ENCODE measurements at regions not wholly inside any gene's neighbourhood (a gene's known extent, or its start where the extent isn't known, plus 50 kb on each side); places are given as distances from the start of the nearest gene placed in this dataset.

DNA sequence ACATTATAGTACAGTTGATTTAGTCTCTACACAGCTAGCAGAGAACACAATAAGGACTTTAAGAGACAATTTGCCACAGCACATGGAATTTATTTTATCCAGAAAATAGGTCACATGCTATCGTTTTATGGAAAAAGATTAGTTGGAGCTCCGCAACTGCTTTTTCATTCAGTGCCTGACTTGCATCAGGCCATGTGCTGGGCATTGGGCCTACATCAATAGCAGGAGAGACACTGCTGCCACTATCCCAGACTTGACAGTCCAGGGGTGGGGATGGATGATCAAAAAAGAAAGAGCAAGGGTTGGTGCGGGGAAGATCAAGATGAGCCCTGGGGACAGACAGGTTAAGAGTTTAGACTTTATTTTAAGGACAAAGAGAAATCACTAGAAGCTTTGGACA is 75.2 kb upstream of the C3orf80 start:
- no peaks in the 10 kb centered on the region for H3K27me3 ChIP-seq (ENCODE audit: control insufficient read depth in 1 of 2, insufficient read depth in 2 of 2, low read length in 2 of 2)
- in situ Hi-C loops (cut with HindIII; ENCODE audit: extremely low pct_ligation_motif_present, low pct_unique_long_range_greater_than_20kb) (no loop called here), intact Hi-C loops (cut with micrococcal nuclease; ENCODE audit: unreplicated experiment) (no loop called here)
- TF ChIP-seq CHCHD3 (CRISPR knock-in tag; IDR thresholded peaks at IDR 0.05), result no peak
- no peak for TF ChIP-seq ZMYM3 (CRISPR knock-in tag; IDR thresholded peaks at IDR 0.05)
- TF ChIP-seq, protein P1, sequence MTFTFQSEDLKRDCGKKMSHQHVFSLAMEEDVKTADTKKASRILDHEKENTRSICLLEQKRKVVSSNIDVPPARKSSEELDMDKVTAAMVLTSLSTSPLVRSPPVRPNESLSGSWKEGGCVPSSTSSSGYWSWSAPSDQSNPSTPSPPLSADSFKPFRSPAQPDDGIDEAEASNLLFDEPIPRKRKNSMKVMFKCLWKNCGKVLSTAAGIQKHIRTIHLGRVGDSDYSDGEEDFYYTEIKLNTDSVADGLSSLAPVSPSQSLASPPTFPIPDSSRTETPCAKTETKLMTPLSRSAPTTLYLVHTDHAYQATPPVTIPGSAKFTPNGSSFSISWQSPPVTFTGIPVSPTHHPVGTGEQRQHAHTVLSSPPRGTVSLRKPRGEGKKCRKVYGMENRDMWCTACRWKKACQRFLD (CRISPR knock-in tag; IDR thresholded peaks at IDR 0.05; ENCODE audit: borderline replicate concordance), result no peak
- TF ChIP-seq ZNF33A (CRISPR knock-in tag; IDR thresholded peaks at IDR 0.05; ENCODE audit: borderline replicate concordance), result no peak
- TF ChIP-seq YY1 (IDR thresholded peaks at IDR 0.05; ENCODE audit: insufficient read depth, insufficient replicate concordance, low read depth, low read length), result no peak
- no peak for TF ChIP-seq SSRP1 (CRISPR knock-in tag; IDR thresholded peaks at IDR 0.05)
- no peak for TF ChIP-seq KDM2A (CRISPR knock-in tag; IDR thresholded peaks at IDR 0.05; ENCODE audit: borderline replicate concordance, low read depth)
- TF ChIP-seq ZZZ3 (CRISPR knock-in tag; IDR thresholded peaks at IDR 0.05; ENCODE audit: borderline replicate concordance), result no peak
- TF ChIP-seq HMG20B (CRISPR knock-in tag; conservative IDR thresholded peaks at IDR 0.05), result no peak
- no peaks in the 10 kb centered on the region for H3K4me1 ChIP-seq (ENCODE audit: insufficient read depth, low read length)
- BruUV-seq (replicated peaks), result no TSS peak
- ATAC-seq, result no peak
- no peak overlapping the region for H3K4me3 ChIP-seq (replicated peaks in 1 of 3; ENCODE audit: insufficient read depth in 1 of 3, low read depth in 2 of 3, low read length in 3 of 3)
- WGBS (ENCODE audit: low lambda C conversion rate), result 50% methylated on average over 3 of the region's 3 CpGs
- no peaks in the 10 kb centered on the region for H3K79me2 ChIP-seq (ENCODE audit: insufficient read depth, low read length)
- H3K36me3 ChIP-seq (replicated peaks in 1 of 2; ENCODE audit: control insufficient read depth in 1 of 2, insufficient read depth in 2 of 2, low read length in 2 of 2), result no peaks in the 10 kb centered on the region
- POLR2A ChIA-PET, result no interaction called here
- H2AFZ ChIP-seq (ENCODE audit: low read length), result no peak overlapping the region
- no peak overlapping the region for H3K4me2 ChIP-seq (ENCODE audit: low read depth, low read length)
- H3K9ac ChIP-seq (ENCODE audit: insufficient read depth, low read depth, low read length), result no peak overlapping the region
- H3K9me3 ChIP-seq (ENCODE audit: low read length), result no peaks in the 10 kb centered on the region
- FAIRE-seq, result no peak
- H3K27ac ChIP-seq (ENCODE audit: extremely low read length, insufficient read depth, low read length), result no peak overlapping the region
- CTCF ChIA-PET (ENCODE audit: low intra/inter-chr PET ratio, low total read pairs), result no interaction called here
- DNase-seq (ENCODE audit: low spot score), result no peak
- H4K20me1 ChIP-seq (ENCODE audit: insufficient read depth, low read length), result no peaks in the 10 kb centered on the region

DNA sequence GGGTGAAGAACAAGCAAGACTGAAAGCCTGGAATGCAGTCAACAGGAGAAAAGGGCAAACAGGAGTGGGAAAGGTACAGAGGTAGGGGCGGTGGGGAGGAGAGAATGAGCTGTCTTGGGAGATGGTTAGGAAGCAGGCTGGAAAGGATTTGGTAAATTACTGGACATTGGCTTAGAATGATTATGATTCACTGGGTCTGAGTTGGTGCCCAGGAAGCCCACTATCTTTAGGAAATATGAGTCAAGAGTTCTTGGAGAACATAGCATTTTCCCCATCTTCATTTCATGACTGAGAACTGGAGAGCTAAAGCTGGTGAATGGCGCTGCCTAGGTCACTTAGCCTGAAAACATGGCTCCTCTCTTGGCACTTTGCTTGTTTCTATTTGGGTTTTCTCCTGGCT is 74.7 kb upstream of the C3orf80 start:
- H3K4me3 ChIP-seq (replicated peaks in 1 of 3; ENCODE audit: insufficient read depth in 1 of 3, low read depth in 2 of 3, low read length in 3 of 3), result no peak overlapping the region
- in situ Hi-C loops (cut with HindIII; ENCODE audit: extremely low pct_ligation_motif_present, low pct_unique_long_range_greater_than_20kb), result no loop called here
- intact Hi-C loops (cut with micrococcal nuclease; ENCODE audit: unreplicated experiment), result no loop called here
- DNase-seq (ENCODE audit: low spot score), result no peak
- no peak overlapping the region for H2AFZ ChIP-seq (ENCODE audit: low read length)
- no TSS peak for BruUV-seq (replicated peaks)
- no peak for FAIRE-seq
- H3K9ac ChIP-seq (ENCODE audit: insufficient read depth, low read depth, low read length), result no peak overlapping the region
- POLR2A ChIA-PET, result no interaction called here
- no peaks in the 10 kb centered on the region for H3K9me3 ChIP-seq (ENCODE audit: low read length)
- no peak for ATAC-seq
- CTCF ChIA-PET (ENCODE audit: low intra/inter-chr PET ratio, low total read pairs), result no interaction called here
- no peak overlapping the region for H3K4me2 ChIP-seq (ENCODE audit: low read depth, low read length)
- H3K27ac ChIP-seq (ENCODE audit: extremely low read length, insufficient read depth, low read length), result no peak overlapping the region
- no peaks in the 10 kb centered on the region for H3K36me3 ChIP-seq (replicated peaks in 1 of 2; ENCODE audit: control insufficient read depth in 1 of 2, insufficient read depth in 2 of 2, low read length in 2 of 2)
- H4K20me1 ChIP-seq (ENCODE audit: insufficient read depth, low read length), result no peaks in the 10 kb centered on the region
- no peaks in the 10 kb centered on the region for H3K27me3 ChIP-seq (ENCODE audit: control insufficient read depth in 1 of 2, insufficient read depth in 2 of 2, low read length in 2 of 2)
- 19% methylated on average over 2 of the region's 2 CpGs for WGBS (ENCODE audit: low lambda C conversion rate)
- H3K4me1 ChIP-seq (ENCODE audit: insufficient read depth, low read length), result no peaks in the 10 kb centered on the region
- H3K79me2 ChIP-seq (ENCODE audit: insufficient read depth, low read length), result no peaks in the 10 kb centered on the region
- no peak for TF ChIP-seq AHDC1 (CRISPR knock-in tag; IDR thresholded peaks at IDR 0.05; ENCODE audit: borderline replicate concordance)
- TF ChIP-seq TMF1 (CRISPR knock-in tag; IDR thresholded peaks at IDR 0.05; ENCODE audit: low read depth), result no peak
- no peak for TF ChIP-seq ZC3H4 (CRISPR knock-in tag; IDR thresholded peaks at IDR 0.05; ENCODE audit: borderline replicate concordance)
- TF ChIP-seq ZNF83 (CRISPR knock-in tag; IDR thresholded peaks at IDR 0.05; ENCODE audit: borderline replicate concordance), result no peak
